ENCODE measurements at regions not wholly inside any gene's neighbourhood (a gene's known extent, or its start where the extent isn't known, plus 50 kb on each side); places are given as distances from the start of the nearest gene placed in this dataset.

GRCh38 chr2:51212374-51212773 lies 180.4 kb upstream of the NRXN1 start:
- H3K4me3 Mint-ChIP-seq: no peak overlapping the region
- no peaks in the 10 kb centered on the region; the same call in 1 of the 3 replicates for H3K9me3 Mint-ChIP-seq

GRCh38 chr2:51208521-51208920 lies 176.6 kb upstream of the NRXN1 start:
- Mint-ChIP-seq H3K9me3 (no peaks in the 10 kb centered on the region; the same call in 1 of the 3 replicates), H3K36me3 (ENCODE audit: low read depth) (no peaks in the 10 kb centered on the region), H3K4me3 (no peak overlapping the region), H3K27ac (no peak overlapping the region), H3K4me1 (no peaks in the 10 kb centered on the region), H3K27me3 (ENCODE audit: insufficient read depth, low read depth, poor library complexity) (no peaks in the 10 kb centered on the region)
- H3K27me3 ChIP-seq (ENCODE audit: insufficient read depth): no peaks in the 10 kb centered on the region
- DNase-seq (ENCODE audit: low spot score) (no peak), ATAC-seq (no peak)
- no peaks in the 10 kb centered on the region for H3K36me3 ChIP-seq (ENCODE audit: insufficient read depth)
- H3F3A ChIP-seq (replicated peaks; ENCODE audit: low read depth): no peaks in the 10 kb centered on the region
- H4K20me1 ChIP-seq (replicated peaks; ENCODE audit: insufficient read depth): no peaks in the 10 kb centered on the region
- no peaks in the 10 kb centered on the region for H3K9me2 ChIP-seq (ENCODE audit: insufficient read depth)
- no peak overlapping the region for H2AFZ ChIP-seq
- TF ChIP-seq ZNF331 (CRISPR knock-in tag; IDR thresholded peaks at IDR 0.05; ENCODE audit: low read depth): no peak
- TF ChIP-seq CREB1 (CRISPR knock-in tag; IDR thresholded peaks at IDR 0.05; ENCODE audit: low read depth): no peak
- no peak for TF ChIP-seq EZH2phosphoT487 (IDR thresholded peaks at IDR 0.05; ENCODE audit: unreplicated experiment)
- no peak for TF ChIP-seq ZNF114 (CRISPR knock-in tag; IDR thresholded peaks at IDR 0.05)
- no peak overlapping the region for H3K4me2 ChIP-seq
- no peaks in the 10 kb centered on the region for H3K79me2 ChIP-seq (replicated peaks; ENCODE audit: insufficient read depth)
- no peak overlapping the region for H3K4me3 ChIP-seq
- H3K27ac ChIP-seq (ENCODE audit: low read depth): no peak overlapping the region
- H3K4me1 ChIP-seq (ENCODE audit: insufficient read depth): no peaks in the 10 kb centered on the region

More at GRCh38 chr2:51212374-51212773, 180.4 kb upstream of the NRXN1 start:
- H3K4me2 ChIP-seq: no peak overlapping the region
- no peaks in the 10 kb centered on the region for H3K27me3 ChIP-seq (ENCODE audit: insufficient read depth)
- no peak overlapping the region for H3K27ac ChIP-seq (ENCODE audit: low read depth)
- no peaks in the 10 kb centered on the region for H3F3A ChIP-seq (replicated peaks; ENCODE audit: low read depth)
- no peak overlapping the region for H3K4me3 ChIP-seq
- H3K79me2 ChIP-seq (replicated peaks; ENCODE audit: insufficient read depth): no peaks in the 10 kb centered on the region
- H4K20me1 ChIP-seq (replicated peaks; ENCODE audit: insufficient read depth): no peaks in the 10 kb centered on the region
- TF ChIP-seq ZNF331 (CRISPR knock-in tag; IDR thresholded peaks at IDR 0.05; ENCODE audit: low read depth): no peak
- no peak for TF ChIP-seq ZNF114 (CRISPR knock-in tag; IDR thresholded peaks at IDR 0.05)
- ATAC-seq: no peak
- H3K36me3 ChIP-seq (ENCODE audit: insufficient read depth): no peaks in the 10 kb centered on the region
- H3K4me1 ChIP-seq (ENCODE audit: insufficient read depth): no peaks in the 10 kb centered on the region
- H3K27me3 Mint-ChIP-seq (ENCODE audit: insufficient read depth, low read depth, poor library complexity): no peaks in the 10 kb centered on the region
- no peaks in the 10 kb centered on the region for H3K9me2 ChIP-seq (ENCODE audit: insufficient read depth)
- no peaks in the 10 kb centered on the region for H3K4me1 Mint-ChIP-seq
- no peak overlapping the region for H3K27ac Mint-ChIP-seq
- H3K36me3 Mint-ChIP-seq (ENCODE audit: low read depth): no peaks in the 10 kb centered on the region
- no peak for DNase-seq (ENCODE audit: low spot score)
- H2AFZ ChIP-seq: no peak overlapping the region

- Histone ChIP-seq H3K9me2 (ENCODE audit: insufficient read depth) (no peaks in the 10 kb centered on the region; the same call in 1 of the 2 replicates), H3K27ac (ENCODE audit: low read depth) (no peak overlapping the region), H3K79me2 (replicated peaks; ENCODE audit: insufficient read depth) (no peaks in the 10 kb centered on the region), H2AFZ (no peak overlapping the region), H3K4me3 (no peak overlapping the region), H3K4me2 (no peak overlapping the region), H3K4me1 (ENCODE audit: insufficient read depth) (no peaks in the 10 kb centered on the region), H3F3A (replicated peaks; ENCODE audit: low read depth) (no peaks in the 10 kb centered on the region), H3K36me3 (ENCODE audit: insufficient read depth) (no peaks in the 10 kb centered on the region), H3K27me3 (ENCODE audit: insufficient read depth) (no peaks in the 10 kb centered on the region), H4K20me1 (replicated peaks; ENCODE audit: insufficient read depth) (no peaks in the 10 kb centered on the region)
- Mint-ChIP-seq H3K4me3 (no peak overlapping the region), H3K36me3 (ENCODE audit: low read depth) (no peaks in the 10 kb centered on the region), H3K4me1 (no peaks in the 10 kb centered on the region; the same call in 2 of the 3 replicates), H3K27ac (no peak overlapping the region), H3K9me3 (no peaks in the 10 kb centered on the region), H3K27me3 (ENCODE audit: insufficient read depth, low read depth, poor library complexity) (no peaks in the 10 kb centered on the region)
- ATAC-seq (no peak), DNase-seq (ENCODE audit: low spot score) (no peak)
- TF ChIP-seq EZH2phosphoT487 (IDR thresholded peaks at IDR 0.05; ENCODE audit: unreplicated experiment) (no peak), CREB1 (CRISPR knock-in tag; IDR thresholded peaks at IDR 0.05; ENCODE audit: low read depth) (no peak), ZNF331 (CRISPR knock-in tag; IDR thresholded peaks at IDR 0.05; ENCODE audit: low read depth) (no peak), EZH2 (IDR thresholded peaks at IDR 0.05; ENCODE audit: low read depth, unreplicated experiment) (no peak), REST (IDR thresholded peaks at IDR 0.05; ENCODE audit: unreplicated experiment) (no peak), STAT1 (IDR thresholded peaks at IDR 0.05; ENCODE audit: unreplicated experiment) (no peak), NANOG (IDR thresholded peaks at IDR 0.05; ENCODE audit: borderline replicate concordance) (no peak)
- TF ChIP-seq, protein P1, sequence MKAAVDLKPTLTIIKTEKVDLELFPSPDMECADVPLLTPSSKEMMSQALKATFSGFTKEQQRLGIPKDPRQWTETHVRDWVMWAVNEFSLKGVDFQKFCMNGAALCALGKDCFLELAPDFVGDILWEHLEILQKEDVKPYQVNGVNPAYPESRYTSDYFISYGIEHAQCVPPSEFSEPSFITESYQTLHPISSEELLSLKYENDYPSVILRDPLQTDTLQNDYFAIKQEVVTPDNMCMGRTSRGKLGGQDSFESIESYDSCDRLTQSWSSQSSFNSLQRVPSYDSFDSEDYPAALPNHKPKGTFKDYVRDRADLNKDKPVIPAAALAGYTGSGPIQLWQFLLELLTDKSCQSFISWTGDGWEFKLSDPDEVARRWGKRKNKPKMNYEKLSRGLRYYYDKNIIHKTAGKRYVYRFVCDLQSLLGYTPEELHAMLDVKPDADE (IDR thresholded peaks at IDR 0.05): no peak
These were observed 169.4 kb upstream of the NRXN1 start for GRCh38 chr2:51201295-51201694.

All from GM23338 (cell line).